GM21786 (cell line): ENCODE measurements at regions not wholly inside any gene's neighbourhood (a gene's known extent, or its start where the extent isn't known, plus 50 kb on each side); places are given as distances from the start of the nearest gene placed in this dataset.
"Not testable (repeated sequence)": the region's sequence is repeated elsewhere in the genome, so short reads cannot be mapped to it uniquely, and the experiment has no call there.

Experiments used
- ATAC-seq: cut with Tn5 transposase; IDR thresholded peaks from one replicate; pipeline ENCODE4 v1.9.1; 2021; ENCODE audit not compliant: unreplicated experiment

- ATAC-seq, result not testable (repeated sequence)
Observed at GRCh38 chr5:21484498-21484889, 1368.7 kb downstream of the CDH12 start.

GRCh38 chr5:21483790-21484497 lies 1369.2 kb downstream of the CDH12 start:
- not testable (repeated sequence) for ATAC-seq

GRCh38 chr5:21482983-21483650 lies 1370.0 kb downstream of the CDH12 start:
- not testable (repeated sequence) for ATAC-seq

- not testable (repeated sequence) for ATAC-seq
Observed at GRCh38 chr5:21482522-21482921, 1370.6 kb downstream of the CDH12 start.

- ATAC-seq, result not testable (repeated sequence)
Observed at GRCh38 chr5:21481320-21482270, 1371.5 kb downstream of the CDH12 start.

- ATAC-seq, result not testable (repeated sequence)
Observed at GRCh38 chr5:21480054-21480453, 1373.1 kb downstream of the CDH12 start.

- ATAC-seq, result not testable (repeated sequence)
Observed at GRCh38 chr5:21473981-21474380, 1379.2 kb downstream of the CDH12 start.

- ATAC-seq, result not testable (repeated sequence)
Observed at GRCh38 chr5:21473436-21473835, 1379.7 kb downstream of the CDH12 start.

- not testable (repeated sequence) for ATAC-seq
Observed at GRCh38 chr5:21471691-21472090, 1381.5 kb downstream of the CDH12 start.

GRCh38 chr5:21469523-21470101 lies 1383.5 kb downstream of the CDH12 start:
- ATAC-seq, result not testable (repeated sequence)

- not testable (repeated sequence) for ATAC-seq
Observed at GRCh38 chr5:21467544-21467943, 1385.6 kb downstream of the CDH12 start.

GRCh38 chr5:21459744-21460073 lies 1393.4 kb downstream of the CDH12 start:
- not testable (repeated sequence) for ATAC-seq

- no peak for ATAC-seq
Observed at GRCh38 chr5:21452449-21452848, 1400.7 kb downstream of the CDH12 start.

- no peak for ATAC-seq
Observed at GRCh38 chr5:21432646-21433045, 1420.5 kb downstream of the CDH12 start.

- ATAC-seq, result no peak
Observed at GRCh38 chr5:21424907-21425306, 1428.2 kb downstream of the CDH12 start.

- ATAC-seq, result no peak
Observed at GRCh38 chr5:21419383-21419782, 1431.4 kb upstream of the CDH18 start.

- ATAC-seq, result not testable (repeated sequence)
Observed at GRCh38 chr5:21402089-21402488, 1414.1 kb upstream of the CDH18 start.

- ATAC-seq, result no peak
Observed at GRCh38 chr5:21398511-21398910, 1410.5 kb upstream of the CDH18 start.

GRCh38 chr5:21397693-21398092 lies 1409.7 kb upstream of the CDH18 start:
- no peak for ATAC-seq

GRCh38 chr5:21391506-21391905 lies 1403.5 kb upstream of the CDH18 start:
- ATAC-seq, result no peak

- not testable (repeated sequence) for ATAC-seq
Observed at GRCh38 chr5:21360754-21361153, 1372.8 kb upstream of the CDH18 start.
